SK-N-SH (cell line): ENCODE measurements at regions not wholly inside any gene's neighbourhood (a gene's known extent, or its start where the extent isn't known, plus 50 kb on each side); places are given as distances from the start of the nearest gene placed in this dataset.

Experiments
- CTCF ChIA-PET: fragments of 300-600, 350-600 bp; formaldehyde crosslinking; extraction: SDS; loops from one replicate; lab custom pipeline; 2021; lab: Yijun Ruan, JAX
- POLR2A ChIA-PET: fragments of 350-600 bp; sonication (Branson Sonifier 250); formaldehyde crosslinking; extraction: SDS; loops from one replicate; lab custom pipeline; 2020; ENCODE audit warnings: antibody characterized with exemption, inconsistent platforms; lab: Yijun Ruan, JAX
- DNase-seq: peaks from one replicate; pipeline ENCODE4 v3.0.0; 2012
- H2AFZ ChIP-seq: fragments of 200-600 bp; sonication (generic); 2 replicates; pipeline ENCODE4 v1.8.1; 2016; ENCODE audit warnings: antibody characterized with exemption, mild to moderate bottlenecking, low read depth
- H3F3A ChIP-seq: fragments of 200-600 bp; sonication (generic); replicated peaks from 2 replicates; pipeline ENCODE3; 2016; ENCODE audit warnings: antibody characterized with exemption, mild to moderate bottlenecking; ENCODE audit not compliant: insufficient read depth
- H3K27ac ChIP-seq, 2 experiments: fragments of 200-500 bp in 1 of 2; fragments of 200-600 bp in 1 of 2; sonication (Bioruptor generic) in 1 of 2; sonication (generic), shearing (Covaris generic) in 1 of 2; 2 replicates each; pipeline versions ENCODE4 v1.5.1 to v1.6.1; 2014 to 2016; ENCODE audit warnings: low read depth in 2 of 2, inconsistent platforms in 1 of 2, low read length in 1 of 2, mild to moderate bottlenecking in 1 of 2, mixed read lengths in 1 of 2
- H3K27me3 ChIP-seq: fragments of 200-600 bp; sonication (generic), shearing (Covaris generic); 2 replicates; pipeline ENCODE4 v1.6.1; 2016; ENCODE audit warnings: mixed run types; ENCODE audit not compliant: insufficient read depth
- H3K36me3 ChIP-seq, 2 experiments: fragments of 200-500 bp in 1 of 2; fragments of 200-600 bp in 1 of 2; sonication (Bioruptor generic) in 1 of 2; sonication (generic) in 1 of 2; replicated peaks in 1 of 2; 2 replicates each; pipeline versions ENCODE3 to v1.5.1; 2014 to 2016; ENCODE audit warnings: low read length in 1 of 2, mild to moderate bottlenecking in 1 of 2; ENCODE audit not compliant: insufficient read depth in 2 of 2, control insufficient read depth in 1 of 2
- H3K4me1 ChIP-seq, 2 experiments: fragments of 200-500 bp in 1 of 2; fragments of 200-600 bp in 1 of 2; sonication (Bioruptor generic) in 1 of 2; sonication (generic), shearing (Covaris generic) in 1 of 2; 2 replicates each; pipeline versions ENCODE4 v1.5.1 to v1.6.1; 2014 to 2016; ENCODE audit warnings: low read depth in 1 of 2, low read length in 1 of 2, mixed run types in 1 of 2; ENCODE audit not compliant: insufficient read depth in 2 of 2, control insufficient read depth in 1 of 2
- H3K4me2 ChIP-seq: fragments of 200-600 bp; sonication (generic), shearing (Covaris generic); 2 replicates; pipeline ENCODE4 v1.6.1; 2017; ENCODE audit warnings: mixed run types
- H3K4me3 ChIP-seq, 2 experiments: fragments of 200-500 bp in 1 of 2; fragments of 200-600 bp in 1 of 2; sonication (Bioruptor generic) in 1 of 2; sonication (generic), shearing (Covaris generic) in 1 of 2; 2 replicates each; pipeline versions ENCODE4 v1.5.1 to v1.8.1; 2014 to 2016; ENCODE audit warnings: low read depth in 2 of 2, inconsistent platforms in 1 of 2, low read length in 1 of 2, mild to moderate bottlenecking in 1 of 2, mixed read lengths in 1 of 2, moderate library complexity in 1 of 2
- H3K79me2 ChIP-seq: fragments of 200-600 bp; sonication (generic); 2 replicates; pipeline ENCODE4 v1.8.1; 2017; ENCODE audit warnings: mild to moderate bottlenecking; ENCODE audit not compliant: insufficient read depth
- H3K9ac ChIP-seq: fragments of 200-600 bp; sonication (generic); 2 replicates; pipeline ENCODE4 v1.6.1; 2017; ENCODE audit warnings: mixed run types
- H3K9me2 ChIP-seq: fragments of 200-600 bp; sonication (generic); 2 replicates; pipeline ENCODE4 v1.6.1; 2017; ENCODE audit warnings: mixed run types
- H3K9me3 ChIP-seq: fragments of 200-600 bp; sonication (generic); 2 replicates; pipeline ENCODE4 v1.6.1; 2017; ENCODE audit warnings: mixed run types, mild to moderate bottlenecking, moderate library complexity
- H4K20me1 ChIP-seq: fragments of 200-600 bp; sonication (generic); 2 replicates; pipeline ENCODE4 v1.6.1; 2017; ENCODE audit warnings: mild to moderate bottlenecking, mixed run types; ENCODE audit not compliant: insufficient read depth
- EP300 ChIP-seq, 2 experiments: IDR thresholded peaks; 2 replicates each; pipeline versions ENCODE4 v1.4.0 to v1.6.1; 2012; ENCODE audit warnings: borderline replicate concordance in 1 of 2, low read depth in 1 of 2, low read length in 1 of 2
- EZH2phosphoT487 ChIP-seq: fragments of 200-600 bp; sonication (generic); IDR thresholded peaks from 2 replicates; pipeline ENCODE4 v1.6.1; 2017; ENCODE audit warnings: low read depth, mixed run types, mild to moderate bottlenecking, antibody characterized with exemption, moderate library complexity, borderline replicate concordance
- FOSL2 ChIP-seq: IDR thresholded peaks from 2 replicates; pipeline ENCODE4 v1.4.0; 2012; ENCODE audit warnings: low read depth, mild to moderate bottlenecking, moderate library complexity, borderline replicate concordance
- FOXJ3 ChIP-seq: sonication (generic); formaldehyde crosslinking; IDR thresholded peaks from 2 replicates; pipeline ENCODE4 v1.5.1; 2020; ENCODE audit warnings: mild to moderate bottlenecking, missing genetic modification reagents
- GABPA ChIP-seq: IDR thresholded peaks from 2 replicates; pipeline ENCODE4 v1.4.0; 2012; ENCODE audit warnings: low read depth, mild to moderate bottlenecking
- GATA2 ChIP-seq: sonication (generic); formaldehyde crosslinking; IDR thresholded peaks from 2 replicates; pipeline ENCODE4 v1.5.0; 2020; ENCODE audit warnings: mild to moderate bottlenecking, missing genetic modification reagents
- MAX ChIP-seq: IDR thresholded peaks from 2 replicates; pipeline ENCODE4 v1.4.0; 2012; ENCODE audit warnings: low read depth
- MEF2A ChIP-seq: IDR thresholded peaks from 2 replicates; pipeline ENCODE4 v1.4.0; 2012; ENCODE audit warnings: low read depth, borderline replicate concordance
- NFIC ChIP-seq: IDR thresholded peaks from 2 replicates; pipeline ENCODE4 v1.4.0; 2012; ENCODE audit warnings: borderline replicate concordance
- POLR2AphosphoS5 ChIP-seq: IDR thresholded peaks from 2 replicates; pipeline ENCODE4 v1.6.1; 2012; ENCODE audit warnings: low read depth, low read length
- RAD21 ChIP-seq: IDR thresholded peaks from 2 replicates; pipeline ENCODE4 v1.6.1; 2012; ENCODE audit warnings: mild to moderate bottlenecking, low read length
- RFX5 ChIP-seq: IDR thresholded peaks from 2 replicates; pipeline ENCODE4 v1.6.1; 2012; ENCODE audit warnings: mild to moderate bottlenecking, improper control_type of control experiment, low read length
- RXRA ChIP-seq: IDR thresholded peaks from 2 replicates; pipeline ENCODE4 v1.4.0; 2012; ENCODE audit warnings: low read depth, mild to moderate bottlenecking, borderline replicate concordance
- SMC3 ChIP-seq: IDR thresholded peaks from 2 replicates; pipeline ENCODE4 v1.6.1; 2012; ENCODE audit warnings: low read depth, low read length, improper control_type of control experiment
- TAF1 ChIP-seq: IDR thresholded peaks from 2 replicates; pipeline ENCODE4 v1.6.1; 2012; ENCODE audit warnings: low read depth, mild to moderate bottlenecking, low read length, moderate library complexity, borderline replicate concordance
- TCF12 ChIP-seq: IDR thresholded peaks from 2 replicates; pipeline ENCODE4 v1.4.0; 2012
- TEAD4 ChIP-seq: IDR thresholded peaks from 2 replicates; pipeline ENCODE4 v1.4.0; 2012; ENCODE audit warnings: mild to moderate bottlenecking, borderline replicate concordance; ENCODE audit not compliant: insufficient read depth
- USF1 ChIP-seq: IDR thresholded peaks from 2 replicates; pipeline ENCODE4 v1.4.0; 2012; ENCODE audit warnings: low read depth, borderline replicate concordance
- ZBTB33 ChIP-seq: IDR thresholded peaks from 2 replicates; pipeline ENCODE4 v1.4.0; 2012; ENCODE audit warnings: low read depth, borderline replicate concordance
- WGBS: methylation state at CpG from one replicate; pipeline ENCODE4 v1.1.6; 2017; ENCODE audit warnings: low lambda C conversion rate; 5-methylcytosine and 5-hydroxymethylcytosine counted together
- TF ChIP-seq, protein P1 (sequence below): fragments of 150-350 bp; IDR thresholded peaks from 2 replicates; pipeline ENCODE4 v1.6.1; 2017; ENCODE audit warnings: antibody characterized with exemption, low read length, low read depth, borderline replicate concordance

DNA sequence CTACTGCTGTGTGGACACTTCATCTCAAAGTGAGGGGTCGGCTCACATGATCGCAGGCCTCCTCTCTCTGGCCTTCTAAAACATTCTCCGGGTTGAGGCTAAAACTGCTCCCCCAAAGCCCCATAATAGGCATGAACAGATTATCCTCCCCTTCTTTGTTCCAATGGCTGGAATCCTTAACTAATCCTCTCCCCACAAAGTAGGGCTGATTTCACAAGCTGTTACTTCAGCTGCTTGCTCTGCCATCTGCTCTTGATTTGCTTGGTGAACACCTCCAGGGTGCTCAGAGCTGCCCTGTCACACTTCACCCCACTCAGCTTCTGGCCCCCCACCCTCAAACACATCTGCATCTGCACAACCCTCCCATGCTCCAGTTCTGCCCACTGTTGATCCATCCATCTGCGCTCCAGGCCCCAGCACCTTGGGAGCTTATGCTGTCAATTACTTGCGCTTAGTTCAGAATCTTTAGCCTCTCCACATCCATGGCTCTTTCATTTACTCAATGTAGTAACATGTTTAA is 173.1 kb upstream of the API5 start:
- H3K4me1 ChIP-seq, result no peaks in the 10 kb centered on the region; a peak in 1 of 4 replicates
- DNase-seq, result no peak
- H3K4me3 ChIP-seq, result no peak overlapping the region
- H3K27me3 ChIP-seq, result no peaks in the 10 kb centered on the region
- no peaks in the 10 kb centered on the region for H3K9me2 ChIP-seq
- POLR2A ChIA-PET, result no interaction called here
- 35% methylated on average over 5 of the region's 5 CpGs for WGBS
- no peaks in the 10 kb centered on the region for H3K36me3 ChIP-seq
- H3K4me2 ChIP-seq, result no peak overlapping the region
- no peak for TF ChIP-seq EP300 (IDR thresholded peaks at IDR 0.05; ENCODE audit: borderline replicate concordance in 1 of 2, low read depth in 1 of 2, low read length in 1 of 2)
- no peak for TF ChIP-seq FOSL2
- no peak for TF ChIP-seq RXRA
- no peak for TF ChIP-seq MEF2A
- TF ChIP-seq SMC3, result no peak
- no peak for TF ChIP-seq USF1
- no peak for TF ChIP-seq EZH2phosphoT487
- no peak for TF ChIP-seq TEAD4
- no peak for TF ChIP-seq RAD21
- no peak for TF ChIP-seq POLR2AphosphoS5
- no peak for TF ChIP-seq TAF1
- TF ChIP-seq ZBTB33, result no peak
- TF ChIP-seq FOXJ3 (CRISPR knock-in tag), result no peak
- no peak for TF ChIP-seq TCF12
- TF ChIP-seq, protein P1, sequence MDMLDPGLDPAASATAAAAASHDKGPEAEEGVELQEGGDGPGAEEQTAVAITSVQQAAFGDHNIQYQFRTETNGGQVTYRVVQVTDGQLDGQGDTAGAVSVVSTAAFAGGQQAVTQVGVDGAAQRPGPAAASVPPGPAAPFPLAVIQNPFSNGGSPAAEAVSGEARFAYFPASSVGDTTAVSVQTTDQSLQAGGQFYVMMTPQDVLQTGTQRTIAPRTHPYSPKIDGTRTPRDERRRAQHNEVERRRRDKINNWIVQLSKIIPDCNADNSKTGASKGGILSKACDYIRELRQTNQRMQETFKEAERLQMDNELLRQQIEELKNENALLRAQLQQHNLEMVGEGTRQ, result no peak
- no peak for TF ChIP-seq MAX
- TF ChIP-seq RFX5, result no peak
- TF ChIP-seq GABPA, result no peak
- no peak for TF ChIP-seq GATA2 (CRISPR knock-in tag)
- TF ChIP-seq NFIC, result no peak
- H3K9ac ChIP-seq, result no peak overlapping the region
- no peak overlapping the region for H3K27ac ChIP-seq
- no peaks in the 10 kb centered on the region for H3F3A ChIP-seq
- H2AFZ ChIP-seq, result no peak overlapping the region
- H3K79me2 ChIP-seq, result no peaks in the 10 kb centered on the region
- CTCF ChIA-PET, result interaction anchor here (0.8 to 2.0 kb wide), 4 partner anchors 8 to 173 kb away, joined by 3 to 6 read pairs (median 4); partner anchors contain the start of gene API5
- no peaks in the 10 kb centered on the region for H3K9me3 ChIP-seq
- H4K20me1 ChIP-seq, result no peaks in the 10 kb centered on the region
